Liver (tissue), 7 donors: ENCODE measurements at regions not wholly inside any gene's neighbourhood (a gene's known extent, or its start where the extent isn't known, plus 50 kb on each side); places are given as distances from the start of the nearest gene placed in this dataset.

Source experiments
- DNase-seq: peaks from one replicate; pipeline ENCODE4 v3.0.0-alpha.2; 2017; ENCODE audit warnings: low spot score
- H3K27ac ChIP-seq, 2 donors: one replicate each; pipeline ENCODE4 v1.7.0; 2013; ENCODE audit warnings: inconsistent platforms in 2 of 2, low read length in 2 of 2, control low read depth in 1 of 2, low read depth in 1 of 2, mild to moderate bottlenecking in 1 of 2
- H3K27me3 ChIP-seq, 4 donors: one replicate each; pipeline versions ENCODE4 v1.6.1 to v1.7.0; 2013; ENCODE audit warnings: low read length in 3 of 4, inconsistent platforms in 1 of 4, mild to moderate bottlenecking in 1 of 4, moderate library complexity in 1 of 4; ENCODE audit not compliant: control insufficient read depth in 4 of 4, insufficient read depth in 4 of 4
- H3K36me3 ChIP-seq, 4 donors: one replicate each; pipeline versions ENCODE4 v1.6.1 to v1.7.0; 2013; ENCODE audit warnings: low read length in 3 of 4, mild to moderate bottlenecking in 3 of 4, low read depth in 1 of 4, moderate library complexity in 1 of 4; ENCODE audit not compliant: control insufficient read depth in 4 of 4, insufficient read depth in 3 of 4
- H3K4me1 ChIP-seq, 4 donors: one replicate each; pipeline versions ENCODE4 v1.6.1 to v1.7.0; 2013; ENCODE audit warnings: low read length in 3 of 4, mild to moderate bottlenecking in 3 of 4, moderate library complexity in 1 of 4; ENCODE audit not compliant: control insufficient read depth in 4 of 4, insufficient read depth in 4 of 4
- H3K4me3 ChIP-seq, 3 donors: one replicate each; pipeline versions ENCODE4 v1.6.1 to v1.7.0; 2013; ENCODE audit warnings: low read length in 3 of 3, control low read depth in 1 of 3, low read depth in 1 of 3, mild to moderate bottlenecking in 1 of 3
- H3K9ac ChIP-seq, 2 donors: one replicate each; pipeline ENCODE4 v1.7.0; 2013; ENCODE audit warnings: low read length in 2 of 2, mild to moderate bottlenecking in 2 of 2, moderate library complexity in 2 of 2, control low read depth in 1 of 2, low read depth in 1 of 2
- H3K9me3 ChIP-seq, 4 donors: one replicate each; pipeline versions ENCODE4 v1.6.1 to v1.7.0; 2013; ENCODE audit warnings: low read length in 3 of 4; ENCODE audit not compliant: control insufficient read depth in 4 of 4
- FOXA1 ChIP-seq: IDR thresholded peaks from 2 replicates; pipeline ENCODE4 v1.6.1; 2016; ENCODE audit warnings: antibody characterized with exemption
- GABPA ChIP-seq, 2 donors: IDR thresholded peaks in 1 of 2; conservative IDR thresholded peaks in 1 of 2; 2 replicates each; pipeline ENCODE4 v1.6.1; 2016; ENCODE audit warnings: antibody characterized with exemption in 2 of 2, mild to moderate bottlenecking in 1 of 2, moderate library complexity in 1 of 2
- HNF4A ChIP-seq, 2 donors: conservative IDR thresholded peaks; 2 replicates each; pipeline ENCODE4 v1.6.1; 2016; ENCODE audit warnings: antibody characterized with exemption in 2 of 2, mild to moderate bottlenecking in 2 of 2
- HNF4G ChIP-seq: IDR thresholded peaks from 2 replicates; pipeline ENCODE4 v1.6.1; 2016; ENCODE audit warnings: antibody characterized with exemption
- NR2F2 ChIP-seq: IDR thresholded peaks from 2 replicates; pipeline ENCODE4 v1.6.1; 2016; ENCODE audit warnings: antibody characterized with exemption
- RAD21 ChIP-seq, 2 donors: IDR thresholded peaks; 2 replicates each; pipeline ENCODE4 v1.6.1; 2016; ENCODE audit warnings: antibody characterized with exemption in 2 of 2, mild to moderate bottlenecking in 2 of 2
- RXRA ChIP-seq, 2 donors: IDR thresholded peaks; 2 replicates each; pipeline ENCODE4 v1.6.1; 2017 to 2018; ENCODE audit warnings: antibody characterized with exemption in 2 of 2, mild to moderate bottlenecking in 1 of 2
- SP1 ChIP-seq: IDR thresholded peaks from 2 replicates; pipeline ENCODE4 v1.6.1; 2018; ENCODE audit warnings: antibody characterized with exemption, mild to moderate bottlenecking
- TAF1 ChIP-seq: conservative IDR thresholded peaks from 2 replicates; pipeline ENCODE4 v1.6.1; 2016; ENCODE audit warnings: antibody characterized with exemption, mild to moderate bottlenecking
- YY1 ChIP-seq: IDR thresholded peaks from 2 replicates; pipeline ENCODE4 v1.6.1; 2016; ENCODE audit warnings: antibody characterized with exemption, mild to moderate bottlenecking
- WGBS: extraction: QIAGEN DNeasy Blood & Tissue Kit; methylation state at CpG from one replicate; pipeline ENCODE4 v1.1.7; 2013; 5-methylcytosine and 5-hydroxymethylcytosine counted together
- TF ChIP-seq, protein P1 (sequence below): IDR thresholded peaks from 2 replicates; pipeline ENCODE4 v1.6.1; 2016; ENCODE audit warnings: antibody characterized with exemption
- TF ChIP-seq, protein P2 (sequence below): IDR thresholded peaks from 2 replicates; pipeline ENCODE4 v1.6.1; 2016; ENCODE audit warnings: antibody characterized with exemption, mild to moderate bottlenecking
- donor health status: healthy.
- donor health status: healthy.
- donor health status: healthy.
- donor health status: healthy.

DNA sequence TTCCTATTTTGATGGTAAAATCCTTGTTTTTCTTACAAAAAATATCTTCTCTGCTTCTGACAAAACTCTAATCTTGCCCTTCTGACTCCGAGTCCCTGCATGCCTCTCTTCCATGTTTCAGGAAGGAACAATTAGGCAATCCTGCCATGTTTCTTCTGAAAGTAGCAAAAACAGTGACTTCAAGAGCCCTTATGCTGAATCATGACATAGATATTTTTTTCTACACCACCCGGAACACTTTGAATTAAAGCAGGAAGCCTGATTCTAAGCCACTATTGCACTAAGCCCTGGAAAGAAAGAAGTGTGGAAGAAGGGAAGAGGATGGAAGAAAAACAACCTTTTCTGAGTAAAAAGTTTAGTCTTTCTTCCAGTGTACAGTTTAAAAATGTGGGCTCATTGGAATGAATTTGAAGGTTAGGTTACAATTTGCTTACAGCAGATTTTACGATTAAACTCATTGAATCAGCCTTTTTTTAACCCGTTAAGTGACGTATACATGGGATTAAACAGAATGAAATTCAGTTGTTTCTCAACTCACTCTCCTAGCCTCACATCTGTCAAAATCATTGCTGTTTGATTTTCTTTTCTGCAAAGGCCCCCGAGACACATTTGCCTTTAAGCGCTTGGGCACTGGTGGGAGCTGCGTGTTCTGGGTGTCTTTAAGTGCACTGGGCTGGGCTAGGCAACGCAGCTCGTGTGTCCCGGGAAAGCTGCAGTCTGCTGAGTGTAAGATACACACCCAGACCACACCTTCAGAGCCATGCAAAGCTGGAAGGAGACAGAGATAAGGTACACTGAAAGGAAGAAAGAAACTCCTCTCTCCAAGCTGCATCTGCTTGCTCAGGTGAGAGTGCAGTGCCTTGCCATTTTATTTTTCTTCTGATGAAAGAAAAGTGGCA is 159.4 kb upstream of the CITED2 start:
- Histone ChIP-seq H3K4me3 (no peak overlapping the region), H3K27ac (no peak overlapping the region), H3K27me3 (no peaks in the 10 kb centered on the region), H3K9ac (no peak overlapping the region), H3K9me3 (no peaks in the 10 kb centered on the region), H3K36me3 (no peaks in the 10 kb centered on the region), H3K4me1 (peaks cover 0 to 12% (median under 1%) of the 10 kb centered on the region in 4 donors)
- peak; percentile 76 for DNase-seq
- WGBS: 68% methylated on average over 11 of the region's 11 CpGs
- TF ChIP-seq HNF4G (no peak), TAF1 (no peak), NR2F2 (peak; percentile 20)

DNA sequence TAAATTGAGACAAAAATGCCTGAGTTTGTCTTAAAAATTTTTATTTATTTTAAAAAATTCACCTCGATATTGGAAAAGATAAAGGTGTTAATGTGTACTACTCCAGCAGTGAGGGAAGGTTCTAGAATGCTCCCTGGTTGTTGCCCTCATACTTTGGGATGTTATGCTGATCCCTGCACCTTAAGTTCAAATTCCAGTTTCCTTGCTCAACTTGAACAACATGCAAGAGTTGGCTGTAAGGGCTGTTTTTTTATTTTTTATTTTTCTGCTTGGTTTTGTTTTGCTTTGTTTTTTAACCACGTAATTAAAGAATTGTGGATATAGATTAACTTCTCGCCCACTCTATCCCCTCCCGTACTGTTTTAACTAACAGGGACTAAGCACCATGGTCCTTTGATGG is 158.7 kb upstream of the CITED2 start:
- Histone ChIP-seq H3K27ac (no peak overlapping the region), H3K4me1 (peaks cover 0 to 12% (median under 1%) of the 10 kb centered on the region in 4 donors), H3K9ac (no peak overlapping the region), H3K36me3 (no peaks in the 10 kb centered on the region), H3K9me3 (no peaks in the 10 kb centered on the region), H3K4me3 (no peak overlapping the region), H3K27me3 (no peaks in the 10 kb centered on the region)
- DNase-seq: no peak
- WGBS: 61% methylated on average over 4 of the region's 4 CpGs
- TF ChIP-seq FOXA1 (no peak), HNF4G (peak; percentile 69), SP1 (no peak), RAD21 (IDR thresholded peaks at IDR 0.05) (peak in 1 of 2 donors; percentile 35), YY1 (no peak), HNF4A (conservative IDR thresholded peaks at IDR 0.05) (peak; percentile 96 to 98), NR2F2 (no peak), GABPA (IDR thresholded peaks at IDR 0.05 in 1 of 2, conservative IDR thresholded peaks at IDR 0.05 in 1 of 2) (no peak), RXRA (IDR thresholded peaks at IDR 0.05) (peak; percentile 39 to 68)
- TF ChIP-seq, protein P1, sequence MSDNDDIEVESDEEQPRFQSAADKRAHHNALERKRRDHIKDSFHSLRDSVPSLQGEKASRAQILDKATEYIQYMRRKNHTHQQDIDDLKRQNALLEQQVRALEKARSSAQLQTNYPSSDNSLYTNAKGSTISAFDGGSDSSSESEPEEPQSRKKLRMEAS: no peak
- TF ChIP-seq, protein P2, sequence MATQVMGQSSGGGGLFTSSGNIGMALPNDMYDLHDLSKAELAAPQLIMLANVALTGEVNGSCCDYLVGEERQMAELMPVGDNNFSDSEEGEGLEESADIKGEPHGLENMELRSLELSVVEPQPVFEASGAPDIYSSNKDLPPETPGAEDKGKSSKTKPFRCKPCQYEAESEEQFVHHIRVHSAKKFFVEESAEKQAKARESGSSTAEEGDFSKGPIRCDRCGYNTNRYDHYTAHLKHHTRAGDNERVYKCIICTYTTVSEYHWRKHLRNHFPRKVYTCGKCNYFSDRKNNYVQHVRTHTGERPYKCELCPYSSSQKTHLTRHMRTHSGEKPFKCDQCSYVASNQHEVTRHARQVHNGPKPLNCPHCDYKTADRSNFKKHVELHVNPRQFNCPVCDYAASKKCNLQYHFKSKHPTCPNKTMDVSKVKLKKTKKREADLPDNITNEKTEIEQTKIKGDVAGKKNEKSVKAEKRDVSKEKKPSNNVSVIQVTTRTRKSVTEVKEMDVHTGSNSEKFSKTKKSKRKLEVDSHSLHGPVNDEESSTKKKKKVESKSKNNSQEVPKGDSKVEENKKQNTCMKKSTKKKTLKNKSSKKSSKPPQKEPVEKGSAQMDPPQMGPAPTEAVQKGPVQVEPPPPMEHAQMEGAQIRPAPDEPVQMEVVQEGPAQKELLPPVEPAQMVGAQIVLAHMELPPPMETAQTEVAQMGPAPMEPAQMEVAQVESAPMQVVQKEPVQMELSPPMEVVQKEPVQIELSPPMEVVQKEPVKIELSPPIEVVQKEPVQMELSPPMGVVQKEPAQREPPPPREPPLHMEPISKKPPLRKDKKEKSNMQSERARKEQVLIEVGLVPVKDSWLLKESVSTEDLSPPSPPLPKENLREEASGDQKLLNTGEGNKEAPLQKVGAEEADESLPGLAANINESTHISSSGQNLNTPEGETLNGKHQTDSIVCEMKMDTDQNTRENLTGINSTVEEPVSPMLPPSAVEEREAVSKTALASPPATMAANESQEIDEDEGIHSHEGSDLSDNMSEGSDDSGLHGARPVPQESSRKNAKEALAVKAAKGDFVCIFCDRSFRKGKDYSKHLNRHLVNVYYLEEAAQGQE: peak; percentile 24
